Loucy (cell line): ENCODE measurements at regions not wholly inside any gene's neighbourhood (a gene's known extent, or its start where the extent isn't known, plus 50 kb on each side); places are given as distances from the start of the nearest gene placed in this dataset.

ENCODE experiments used
- EZH2phosphoT487 ChIP-seq: fragments of 200-600 bp; IDR thresholded peaks from 2 replicates; pipeline ENCODE4 v1.6.1; 2018; ENCODE audit warnings: antibody characterized with exemption, mild to moderate bottlenecking, moderate library complexity, borderline replicate concordance
- TF ChIP-seq, protein P1 (sequence below): fragments of 200-600 bp; sonication (generic); conservative IDR thresholded peaks from 2 replicates; pipeline ENCODE4 v1.5.1; 2014; ENCODE audit warnings: mild to moderate bottlenecking, antibody characterized with exemption, low read length

DNA sequence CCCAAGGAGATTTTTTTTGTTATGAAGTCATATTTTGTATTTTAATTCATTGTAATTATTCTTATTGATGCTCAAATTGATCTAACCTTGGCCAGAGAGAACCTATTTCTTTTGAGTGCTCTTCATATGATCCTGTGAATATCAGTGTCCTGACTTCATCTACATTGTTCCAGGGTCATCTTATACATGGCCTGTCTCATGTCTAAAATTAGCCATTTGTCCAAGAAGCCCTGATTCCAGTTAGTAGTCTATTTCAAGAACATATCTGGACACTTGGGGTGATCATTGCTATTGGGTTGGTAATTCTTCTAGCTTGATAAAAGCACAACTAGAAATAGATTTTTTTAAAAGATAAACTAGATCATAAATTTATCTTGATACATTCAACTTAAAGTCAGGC is 266.2 kb downstream of the SPRY1 start:
- TF ChIP-seq, protein P1, sequence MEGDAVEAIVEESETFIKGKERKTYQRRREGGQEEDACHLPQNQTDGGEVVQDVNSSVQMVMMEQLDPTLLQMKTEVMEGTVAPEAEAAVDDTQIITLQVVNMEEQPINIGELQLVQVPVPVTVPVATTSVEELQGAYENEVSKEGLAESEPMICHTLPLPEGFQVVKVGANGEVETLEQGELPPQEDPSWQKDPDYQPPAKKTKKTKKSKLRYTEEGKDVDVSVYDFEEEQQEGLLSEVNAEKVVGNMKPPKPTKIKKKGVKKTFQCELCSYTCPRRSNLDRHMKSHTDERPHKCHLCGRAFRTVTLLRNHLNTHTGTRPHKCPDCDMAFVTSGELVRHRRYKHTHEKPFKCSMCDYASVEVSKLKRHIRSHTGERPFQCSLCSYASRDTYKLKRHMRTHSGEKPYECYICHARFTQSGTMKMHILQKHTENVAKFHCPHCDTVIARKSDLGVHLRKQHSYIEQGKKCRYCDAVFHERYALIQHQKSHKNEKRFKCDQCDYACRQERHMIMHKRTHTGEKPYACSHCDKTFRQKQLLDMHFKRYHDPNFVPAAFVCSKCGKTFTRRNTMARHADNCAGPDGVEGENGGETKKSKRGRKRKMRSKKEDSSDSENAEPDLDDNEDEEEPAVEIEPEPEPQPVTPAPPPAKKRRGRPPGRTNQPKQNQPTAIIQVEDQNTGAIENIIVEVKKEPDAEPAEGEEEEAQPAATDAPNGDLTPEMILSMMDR = no peak
- no peak for TF ChIP-seq EZH2phosphoT487
